GM21576 (cell line): ENCODE measurements at regions not wholly inside any gene's neighbourhood (a gene's known extent, or its start where the extent isn't known, plus 50 kb on each side); places are given as distances from the start of the nearest gene placed in this dataset.

Experiments
- ATAC-seq: cut with Tn5 transposase; IDR thresholded peaks from one replicate; pipeline ENCODE4 v1.9.1; 2021; ENCODE audit warnings: mild to moderate bottlenecking, moderate library complexity; ENCODE audit not compliant: unreplicated experiment

DNA sequence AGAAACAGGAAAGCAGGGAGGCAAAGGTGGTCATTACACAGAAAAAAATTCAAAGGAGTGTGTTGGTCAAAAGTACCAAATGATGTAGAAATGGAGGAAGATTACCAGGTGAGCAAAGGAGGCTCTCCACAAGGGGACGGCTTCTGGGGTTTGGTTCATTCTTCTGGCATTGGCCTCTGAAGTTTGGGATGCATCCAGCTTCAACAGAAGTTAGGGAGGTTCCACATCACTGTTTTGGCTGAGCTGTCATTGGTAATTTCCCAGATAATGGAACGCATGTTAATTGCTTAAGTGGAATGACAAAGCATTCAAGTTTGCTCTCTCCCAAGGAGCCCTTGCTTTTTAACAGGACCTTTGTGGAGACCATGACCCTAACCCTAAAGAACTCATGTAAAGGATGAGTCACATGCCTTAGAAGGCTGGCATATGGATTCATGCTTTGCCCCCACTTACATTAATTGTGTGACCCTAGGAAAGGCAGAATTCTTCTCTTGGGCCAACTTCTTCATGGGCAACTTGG, 398.6 kb downstream of the GPAM start:
- ATAC-seq: no peak

DNA sequence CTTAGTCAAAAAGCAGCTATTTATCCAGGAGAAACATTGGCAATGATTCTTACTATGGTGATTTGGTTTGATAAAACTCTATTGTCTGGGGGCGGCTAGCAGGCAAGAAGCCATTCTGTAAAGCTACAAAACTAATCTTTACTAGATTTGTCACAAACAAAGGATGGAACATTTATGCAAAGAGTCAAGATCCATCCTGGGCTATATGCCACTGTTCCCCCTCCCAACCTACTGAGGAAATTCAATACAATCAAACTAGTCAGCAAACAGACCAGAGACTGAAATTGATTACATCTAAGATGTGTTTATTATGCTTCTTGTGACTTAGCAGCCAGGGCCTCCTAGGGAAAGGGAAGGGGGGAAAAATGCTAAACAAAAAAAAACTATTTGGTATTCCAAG, 397.6 kb downstream of the GPAM start:
- ATAC-seq: no peak

DNA sequence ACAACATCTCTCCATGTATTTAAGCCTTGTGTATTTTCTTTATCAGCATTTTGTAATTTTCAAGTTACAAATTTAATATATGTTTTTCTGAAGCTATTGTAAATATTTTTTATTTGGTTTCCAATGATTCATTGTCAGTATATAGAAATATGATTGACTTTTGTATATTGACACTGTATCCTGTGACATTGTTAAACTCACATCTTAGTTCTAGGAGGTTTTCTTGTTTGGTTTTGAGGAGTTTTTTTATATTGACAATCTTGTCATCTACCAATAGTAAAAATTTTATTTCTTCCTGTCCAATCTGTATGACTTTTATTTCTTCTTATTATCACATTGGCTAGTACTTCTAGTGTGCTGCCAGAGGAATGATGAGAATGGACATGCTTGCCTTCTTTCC, 393.7 kb downstream of the GPAM start:
- ATAC-seq: no peak

- no peak for ATAC-seq
Observed at GRCh38 chr10:111801841-111802240, 381.7 kb downstream of the GPAM start.

- no peak for ATAC-seq
Observed at GRCh38 chr10:111804781-111805180, 378.8 kb downstream of the GPAM start.

DNA sequence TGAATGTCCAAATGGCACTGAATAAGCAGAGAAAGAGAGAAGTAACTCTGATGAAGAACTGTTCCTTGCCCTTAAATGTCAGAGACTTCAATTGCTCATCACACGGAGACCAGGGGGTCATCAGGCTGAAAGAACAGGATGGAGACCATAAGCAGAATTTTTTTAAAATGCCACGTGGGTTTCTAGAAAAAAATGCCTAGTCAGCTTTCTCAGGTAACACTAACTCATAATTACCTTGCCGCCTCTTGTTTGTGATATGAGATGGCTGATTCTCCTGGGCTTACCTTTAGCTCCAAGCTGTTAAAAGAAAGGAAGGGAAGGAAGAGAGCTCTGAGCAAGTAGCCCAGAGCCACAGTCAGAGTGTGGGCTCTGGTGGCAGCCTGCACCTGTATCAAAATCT, 372.0 kb downstream of the GPAM start:
- ATAC-seq: no peak

GRCh38 chr10:111820471-111820870, 363.1 kb downstream of the GPAM start:
- no peak for ATAC-seq

GRCh38 chr10:111821871-111822270, 361.7 kb downstream of the GPAM start:
- ATAC-seq: no peak

DNA sequence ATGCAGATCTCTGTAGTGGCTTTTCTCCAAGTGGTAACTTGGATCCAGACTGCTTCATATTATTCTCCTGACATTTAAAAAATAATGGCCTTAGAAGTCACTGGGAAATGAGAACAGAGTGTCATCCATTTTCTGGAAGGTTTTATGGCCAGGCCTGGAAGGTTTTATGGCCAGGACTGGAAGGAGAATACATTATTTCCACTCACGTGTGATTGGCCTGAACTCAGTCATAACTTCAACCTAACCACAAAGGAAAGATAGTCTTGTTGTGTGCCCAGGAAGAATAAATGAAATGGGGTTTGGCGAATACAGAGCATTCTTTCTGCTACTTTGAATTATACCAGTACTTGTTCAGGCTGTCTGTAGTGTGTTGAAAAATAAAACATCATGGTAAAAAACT, 360.9 kb downstream of the GPAM start:
- no peak for ATAC-seq

DNA sequence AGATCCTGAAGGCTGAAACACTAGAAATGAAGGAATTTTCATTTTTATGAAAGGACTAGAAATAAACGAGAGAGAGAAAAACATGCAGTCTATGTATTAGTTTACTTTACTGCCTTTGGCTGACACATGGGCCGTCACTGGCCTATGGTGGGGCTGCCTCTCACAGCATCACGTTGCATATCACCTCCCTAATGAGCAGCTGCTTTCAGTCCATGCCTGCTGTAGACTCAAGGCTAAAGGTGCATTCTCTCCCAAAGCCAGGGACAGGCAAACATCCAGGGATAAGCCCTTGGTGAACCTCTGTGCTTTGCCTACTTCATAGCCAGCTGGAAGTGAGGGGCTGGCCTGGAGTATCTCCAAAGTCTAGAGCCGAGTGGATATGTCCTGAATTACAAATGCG, 359.4 kb downstream of the GPAM start:
- no peak for ATAC-seq

DNA sequence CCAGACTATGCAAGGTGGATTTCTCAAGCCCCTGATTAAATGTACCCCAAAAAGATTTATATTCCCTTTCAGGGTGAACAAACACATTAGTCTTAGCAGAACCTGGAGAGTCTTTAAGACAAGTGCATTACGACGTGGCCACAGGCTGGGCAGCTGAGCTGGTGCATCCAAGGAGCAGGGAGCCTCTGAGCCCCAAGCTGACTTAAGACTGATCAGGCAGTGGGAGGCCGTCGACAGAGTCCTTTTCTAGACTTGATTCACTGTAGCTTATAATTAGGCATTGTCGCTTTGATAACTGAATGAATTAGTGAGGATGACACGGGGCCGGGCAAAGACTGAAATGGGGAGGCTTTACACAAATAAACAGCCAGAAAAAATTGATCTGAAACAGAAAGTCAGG, 353.2 kb downstream of the GPAM start:
- no peak for ATAC-seq

GRCh38 chr10:111831058-111831457, 352.5 kb downstream of the GPAM start:
- no peak for ATAC-seq

GRCh38 chr10:111833251-111833650, 350.3 kb downstream of the GPAM start:
- ATAC-seq: no peak

DNA sequence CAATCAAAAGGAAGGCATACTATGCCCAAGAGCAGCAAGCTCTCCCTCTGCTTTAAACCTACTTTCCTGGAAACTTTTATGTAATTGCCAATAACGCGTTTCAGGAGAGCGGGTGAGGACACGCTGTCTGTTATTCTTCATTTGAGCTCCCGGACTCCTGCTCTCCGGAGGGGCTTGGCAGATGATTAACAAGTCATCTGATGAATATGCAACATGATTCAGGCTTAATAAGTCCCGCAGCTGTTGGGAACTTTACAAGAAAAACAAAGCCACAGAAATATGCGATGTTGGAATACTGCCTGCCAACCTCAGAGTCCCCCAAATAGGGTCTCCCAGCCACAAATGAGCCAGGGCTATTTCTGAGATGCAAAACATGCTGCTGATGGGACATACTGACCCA, 348.0 kb downstream of the GPAM start:
- ATAC-seq: no peak

- no peak for ATAC-seq
Observed at GRCh38 chr10:111836064-111836463, 347.5 kb downstream of the GPAM start.

- ATAC-seq: no peak
Observed at GRCh38 chr10:111836571-111836970, 347.0 kb downstream of the GPAM start.

- no peak for ATAC-seq
Observed at GRCh38 chr10:111837086-111837485, 346.5 kb downstream of the GPAM start.

DNA sequence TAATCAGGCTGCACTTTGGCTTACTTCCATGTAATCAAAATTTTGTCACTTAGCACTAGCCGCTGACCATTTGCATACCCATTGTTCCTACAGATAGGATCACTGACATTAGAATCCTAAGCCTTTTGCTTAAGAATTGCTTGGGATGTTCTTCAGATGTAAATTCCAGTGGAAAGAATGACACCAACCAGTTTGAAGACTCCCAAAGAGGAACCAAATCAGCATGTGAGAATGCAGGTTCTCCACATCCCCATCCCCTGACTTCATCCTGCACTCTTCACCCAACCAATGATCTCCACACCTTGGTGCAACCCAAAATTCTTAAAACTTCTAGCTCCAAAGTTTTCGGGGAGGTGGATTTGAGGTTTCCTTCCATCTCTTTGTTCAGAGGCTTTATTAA, 345.6 kb downstream of the GPAM start:
- no peak for ATAC-seq

GRCh38 chr10:111840546-111840945, 343.0 kb downstream of the GPAM start:
- ATAC-seq: no peak

DNA sequence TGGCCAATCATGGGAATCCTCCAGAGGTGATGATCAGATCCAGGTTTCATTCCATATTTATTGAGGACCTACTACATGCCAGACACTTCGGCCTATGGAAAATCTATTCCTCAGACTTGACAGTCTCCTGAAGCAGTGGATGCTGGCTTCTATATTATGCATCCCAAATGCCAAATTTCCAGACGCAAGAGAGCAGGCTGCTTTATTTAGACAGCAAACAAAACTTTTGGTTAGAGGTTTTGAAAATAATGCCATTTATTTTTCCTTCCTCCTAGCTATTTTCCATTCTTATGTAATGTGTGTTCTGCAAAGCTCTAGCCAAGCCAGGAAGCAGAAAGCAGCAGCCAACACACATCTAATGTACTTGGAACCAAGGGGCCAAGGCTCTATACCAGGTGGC, 330.8 kb downstream of the GPAM start:
- no peak for ATAC-seq

GRCh38 chr10:111856631-111857030, 326.9 kb downstream of the GPAM start:
- ATAC-seq: no peak

DNA sequence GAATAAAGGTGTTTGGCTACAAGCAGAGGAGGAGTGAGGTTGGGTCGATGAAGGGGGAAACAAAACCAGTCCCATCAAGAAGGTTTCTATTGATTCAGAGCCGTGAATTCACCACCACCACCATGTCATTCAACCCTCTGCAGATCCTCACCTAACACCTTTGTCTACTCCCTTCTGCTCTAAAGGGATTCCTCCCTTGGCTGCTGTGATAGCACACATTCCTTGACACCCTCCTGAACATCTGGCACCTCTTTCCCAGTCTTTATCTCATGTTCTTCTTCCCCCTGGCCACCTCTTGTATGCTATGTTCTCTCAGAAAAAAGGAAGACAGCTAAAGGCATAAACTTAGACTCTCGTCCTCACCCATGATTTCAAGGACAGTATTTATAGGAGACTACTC, 318.0 kb downstream of the GPAM start:
- ATAC-seq: no peak

- no peak for ATAC-seq
Observed at GRCh38 chr10:111871458-111871857, 312.1 kb downstream of the GPAM start.

DNA sequence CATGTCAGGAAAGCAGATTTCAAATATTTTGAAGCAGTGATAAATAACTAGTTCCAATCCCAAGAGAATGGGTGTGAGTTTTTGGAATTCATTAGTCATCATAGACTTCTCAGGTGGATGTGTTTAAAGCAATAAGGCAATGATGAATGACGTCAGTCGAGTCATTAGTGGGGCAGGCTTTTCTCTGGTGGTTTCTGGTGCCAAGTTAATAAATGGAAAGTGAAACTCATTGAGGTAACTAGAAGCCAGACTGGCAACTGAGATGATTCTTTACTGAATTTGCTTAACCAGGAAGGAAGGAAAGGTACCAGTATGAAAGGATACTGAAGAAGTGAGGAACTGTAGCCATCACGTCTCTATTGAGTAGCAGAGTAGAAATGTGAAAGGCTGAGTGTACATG, 311.0 kb downstream of the GPAM start:
- ATAC-seq: no peak
